ENCODE measurements at regions not wholly inside any gene's neighbourhood (a gene's known extent, or its start where the extent isn't known, plus 50 kb on each side); places are given as distances from the start of the nearest gene placed in this dataset.

GRCh38 chr5:69038539-69038938, 55.3 kb upstream of the SLC30A5 start:
- POLR2A ChIA-PET: no interaction called here
- Histone ChIP-seq H3K9ac (ENCODE audit: low read length) (no peak overlapping the region), H3K79me2 (ENCODE audit: control insufficient read depth, insufficient read depth, low read length) (no peaks in the 10 kb centered on the region), H2AFZ (ENCODE audit: insufficient read depth, low read depth, low read length, poor library complexity, severe bottlenecking) (no peak overlapping the region), H3K27ac (ENCODE audit: low read length in 2 of 2) (no peak overlapping the region), H3K27me3 (replicated peaks in 1 of 4; ENCODE audit: control extremely low read depth in 1 of 4, control insufficient read depth in 3 of 4, insufficient read depth in 4 of 4, low read length in 3 of 4) (peaks cover 0 to 4% (median 1%) of the 10 kb centered on the region in 4 experiments), H3K36me3 (replicated peaks in 1 of 2; ENCODE audit: control extremely low read depth in 1 of 2, control insufficient read depth in 1 of 2, extremely low read depth in 1 of 2, insufficient read depth in 2 of 2, low read length in 1 of 2) (no peaks in the 10 kb centered on the region), H3K4me3 (ENCODE audit: control extremely low read depth in 1 of 5, extremely low read depth in 1 of 5, insufficient read depth in 1 of 5, low read depth in 2 of 5, low read length in 4 of 5) (no peak overlapping the region), H4K20me1 (ENCODE audit: control insufficient read depth, insufficient read depth, low read length, poor library complexity, severe bottlenecking) (no peaks in the 10 kb centered on the region), H3K4me1 (ENCODE audit: control insufficient read depth in 2 of 2, insufficient read depth in 2 of 2, low read length in 2 of 2) (peaks cover 0 to 4% of the 10 kb centered on the region in 2 donors), H3K9me3 (ENCODE audit: control extremely low read depth in 1 of 3, control insufficient read depth in 2 of 3, insufficient read depth in 1 of 3, low read length in 2 of 3) (no peaks in the 10 kb centered on the region), H3K4me2 (replicated peaks; ENCODE audit: low read depth, low read length, poor library complexity, severe bottlenecking) (no peak overlapping the region)
- Mint-ChIP-seq H3K9me3 (ENCODE audit: insufficient read depth) (no peaks in the 10 kb centered on the region), H3K27me3 (peaks cover 11% of the 10 kb centered on the region), H3K4me3 (no peak overlapping the region), H3K27ac (no peak overlapping the region), H3K4me1 (peaks cover 5% of the 10 kb centered on the region)
- no peak for DNase-seq
- no CpG with 5 or more reads among the region's 8 CpGs for WGBS (ENCODE audit: insufficient coverage)
- intact Hi-C loops (cut with micrococcal nuclease): no loop called here
- no peak for TF ChIP-seq CTCF (IDR thresholded peaks at IDR 0.05)
- TF ChIP-seq EZH2 (IDR thresholded peaks at IDR 0.05; ENCODE audit: borderline replicate concordance, insufficient read depth, low read depth, low read length, poor library complexity, severe bottlenecking): no peak
- CTCF ChIA-PET: no interaction called here
- ATAC-seq (ENCODE audit: low read depth): no peak

- CTCF ChIA-PET: no interaction called here
Observed at GRCh38 chr5:69039829-69040228, 54.0 kb upstream of the SLC30A5 start.

More at GRCh38 chr5:69039829-69040228, 54.0 kb upstream of the SLC30A5 start:
- Histone ChIP-seq H3K27ac (ENCODE audit: low read length in 2 of 2) (no peak overlapping the region), H4K20me1 (ENCODE audit: control insufficient read depth, insufficient read depth, low read length, poor library complexity, severe bottlenecking) (no peaks in the 10 kb centered on the region), H2AFZ (ENCODE audit: insufficient read depth, low read depth, low read length, poor library complexity, severe bottlenecking) (no peak overlapping the region), H3K9ac (ENCODE audit: low read length) (no peak overlapping the region), H3K4me1 (ENCODE audit: control insufficient read depth in 2 of 2, insufficient read depth in 2 of 2, low read length in 2 of 2) (peaks cover 0 to 4% of the 10 kb centered on the region in 2 donors), H3K9me3 (ENCODE audit: control extremely low read depth in 1 of 3, control insufficient read depth in 2 of 3, insufficient read depth in 1 of 3, low read length in 2 of 3) (no peaks in the 10 kb centered on the region), H3K4me3 (ENCODE audit: control extremely low read depth in 1 of 5, extremely low read depth in 1 of 5, insufficient read depth in 1 of 5, low read depth in 2 of 5, low read length in 4 of 5) (no peak overlapping the region), H3K27me3 (replicated peaks in 1 of 4; ENCODE audit: control extremely low read depth in 1 of 4, control insufficient read depth in 3 of 4, insufficient read depth in 4 of 4, low read length in 3 of 4) (peaks cover 0 to 4% (median 1%) of the 10 kb centered on the region in 4 experiments), H3K36me3 (replicated peaks in 1 of 2; ENCODE audit: control extremely low read depth in 1 of 2, control insufficient read depth in 1 of 2, extremely low read depth in 1 of 2, insufficient read depth in 2 of 2, low read length in 1 of 2) (no peaks in the 10 kb centered on the region), H3K79me2 (ENCODE audit: control insufficient read depth, insufficient read depth, low read length) (no peaks in the 10 kb centered on the region), H3K4me2 (replicated peaks; ENCODE audit: low read depth, low read length, poor library complexity, severe bottlenecking) (no peak overlapping the region)
- DNase-seq: no peak
- Mint-ChIP-seq H3K4me1 (peaks cover 6% of the 10 kb centered on the region), H3K9me3 (ENCODE audit: insufficient read depth) (no peaks in the 10 kb centered on the region), H3K27me3 (peaks cover 11% of the 10 kb centered on the region), H3K4me3 (no peak overlapping the region), H3K27ac (no peak overlapping the region)
- no peak for ATAC-seq (ENCODE audit: low read depth)
- no peak for TF ChIP-seq CTCF (IDR thresholded peaks at IDR 0.05)
- no peak for TF ChIP-seq EZH2 (IDR thresholded peaks at IDR 0.05; ENCODE audit: borderline replicate concordance, insufficient read depth, low read depth, low read length, poor library complexity, severe bottlenecking)
- intact Hi-C loops (cut with micrococcal nuclease): no loop called here
- POLR2A ChIA-PET: no interaction called here
